Thymus (tissue), 11 donors: ENCODE measurements at regions not wholly inside any gene's neighbourhood (a gene's known extent, or its start where the extent isn't known, plus 50 kb on each side); places are given as distances from the start of the nearest gene placed in this dataset.

Source experiments
- DNase-seq, 9 donors: peaks; one replicate each; pipeline ENCODE4 v3.0.0-alpha.2; 2013; ENCODE audit warnings: low spot score in 9 of 9, low read depth in 6 of 9, missing footprints in 1 of 9
- H3K27ac ChIP-seq, 2 donors: one replicate each; pipeline ENCODE4 v1.5.1; 2013; ENCODE audit warnings: control low read depth in 1 of 2, low read depth in 1 of 2, low read length in 1 of 2, mild to moderate bottlenecking in 1 of 2, moderate library complexity in 1 of 2
- H3K27me3 ChIP-seq, 2 donors: one replicate each; pipeline ENCODE4 v1.5.1; 2013; ENCODE audit warnings: low read length in 1 of 2; ENCODE audit not compliant: control insufficient read depth in 2 of 2, insufficient read depth in 1 of 2
- H3K36me3 ChIP-seq, 2 donors: one replicate each; pipeline ENCODE4 v1.5.1; 2013; ENCODE audit warnings: low read length in 1 of 2, mild to moderate bottlenecking in 1 of 2, moderate library complexity in 1 of 2; ENCODE audit not compliant: control insufficient read depth in 2 of 2, insufficient read depth in 2 of 2
- H3K4me1 ChIP-seq, 2 donors: one replicate each; pipeline ENCODE4 v1.5.1; 2013; ENCODE audit warnings: low read length in 2 of 2; ENCODE audit not compliant: control insufficient read depth in 2 of 2, insufficient read depth in 2 of 2
- H3K4me3 ChIP-seq, 2 donors: one replicate each; pipeline ENCODE4 v1.5.1; 2013; ENCODE audit warnings: low read length in 2 of 2, control low read depth in 1 of 2, mild to moderate bottlenecking in 1 of 2
- H3K9me3 ChIP-seq, 2 donors: one replicate each; pipeline ENCODE4 v1.5.1; 2013; ENCODE audit warnings: low read length in 1 of 2, mild to moderate bottlenecking in 1 of 2; ENCODE audit not compliant: control insufficient read depth in 2 of 2, insufficient read depth in 1 of 2
- WGBS: extraction: QIAGEN DNeasy Blood & Tissue Kit; methylation state at CpG from one replicate; pipeline ENCODE4 v1.1.7; 2013; 5-methylcytosine and 5-hydroxymethylcytosine counted together
- donor health status: healthy.

- Histone ChIP-seq H3K27me3 (no peaks in the 10 kb centered on the region), H3K4me3 (no peak overlapping the region), H3K36me3 (no peaks in the 10 kb centered on the region), H3K27ac (no peak overlapping the region), H3K4me1 (no peaks in the 10 kb centered on the region), H3K9me3 (no peaks in the 10 kb centered on the region)
- no peak for DNase-seq
- WGBS = 94% methylated on average over 2 of the region's 2 CpGs
These were observed 175.6 kb downstream of the MACROH2A1 start for GRCh38 chr5:135223404-135223803.

GRCh38 chr5:135222771-135223170 is 176.3 kb downstream of the MACROH2A1 start:
- WGBS = 91% methylated on average over 3 of the region's 3 CpGs
- no peak overlapping the region for H3K27ac ChIP-seq

GRCh38 chr5:135222171-135222681 is 176.8 kb downstream of the MACROH2A1 start:
- WGBS = 98% methylated on average over 4 of the region's 4 CpGs
- no peak for DNase-seq
- H3K4me1 ChIP-seq = no peaks in the 10 kb centered on the region

More at GRCh38 chr5:135222771-135223170, 176.3 kb downstream of the MACROH2A1 start:
- Histone ChIP-seq H3K27me3 (no peaks in the 10 kb centered on the region), H3K9me3 (no peaks in the 10 kb centered on the region), H3K4me1 (no peaks in the 10 kb centered on the region), H3K4me3 (no peak overlapping the region), H3K36me3 (no peaks in the 10 kb centered on the region)
- no peak for DNase-seq

GRCh38 chr5:135221696-135222095 is 177.3 kb downstream of the MACROH2A1 start:
- Histone ChIP-seq H3K4me3 (no peak overlapping the region), H3K27me3 (no peaks in the 10 kb centered on the region), H3K27ac (no peak overlapping the region), H3K36me3 (no peaks in the 10 kb centered on the region), H3K4me1 (no peaks in the 10 kb centered on the region), H3K9me3 (no peaks in the 10 kb centered on the region)
- DNase-seq = no peak
- 94% methylated on average over 2 of the region's 2 CpGs for WGBS

More at GRCh38 chr5:135222171-135222681, 176.8 kb downstream of the MACROH2A1 start:
- Histone ChIP-seq H3K4me3 (no peak overlapping the region), H3K27me3 (no peaks in the 10 kb centered on the region), H3K36me3 (no peaks in the 10 kb centered on the region), H3K27ac (no peak overlapping the region), H3K9me3 (no peaks in the 10 kb centered on the region)

- DNase-seq = no peak
- no peak overlapping the region for H3K27ac ChIP-seq
- no peaks in the 10 kb centered on the region for H3K9me3 ChIP-seq
These were observed 177.9 kb downstream of the MACROH2A1 start for GRCh38 chr5:135221187-135221473.

GRCh38 chr5:135220394-135221186 is 178.4 kb downstream of the MACROH2A1 start:
- WGBS = 93% methylated on average over 7 of the region's 7 CpGs
- H3K36me3 ChIP-seq = no peaks in the 10 kb centered on the region
- no peak overlapping the region for H3K27ac ChIP-seq
- no peaks in the 10 kb centered on the region for H3K9me3 ChIP-seq
- H3K4me1 ChIP-seq = no peaks in the 10 kb centered on the region
- no peak for DNase-seq
- H3K27me3 ChIP-seq = no peaks in the 10 kb centered on the region
- no peak overlapping the region for H3K4me3 ChIP-seq

More at GRCh38 chr5:135221187-135221473, 177.9 kb downstream of the MACROH2A1 start:
- H3K27me3 ChIP-seq = no peaks in the 10 kb centered on the region
- no peaks in the 10 kb centered on the region for H3K36me3 ChIP-seq
- no peaks in the 10 kb centered on the region for H3K4me1 ChIP-seq
- 95% methylated on average over 3 of the region's 3 CpGs for WGBS
- H3K4me3 ChIP-seq = no peak overlapping the region

GRCh38 chr5:135219868-135220267 is 179.2 kb downstream of the MACROH2A1 start:
- H3K36me3 ChIP-seq = no peaks in the 10 kb centered on the region
- H3K27ac ChIP-seq = no peak overlapping the region
- H3K27me3 ChIP-seq = no peaks in the 10 kb centered on the region
- no peak overlapping the region for H3K4me3 ChIP-seq
- WGBS = 87% methylated on average over 3 of the region's 3 CpGs
- no peaks in the 10 kb centered on the region for H3K9me3 ChIP-seq
- DNase-seq = no peak
- H3K4me1 ChIP-seq = no peaks in the 10 kb centered on the region

- no peak for DNase-seq
- no peaks in the 10 kb centered on the region for H3K9me3 ChIP-seq
- no peaks in the 10 kb centered on the region for H3K27me3 ChIP-seq
- WGBS = 96% methylated on average over 13 of the region's 13 CpGs
- H3K4me3 ChIP-seq = no peak overlapping the region
- no peak overlapping the region for H3K27ac ChIP-seq
- no peaks in the 10 kb centered on the region for H3K36me3 ChIP-seq
- H3K4me1 ChIP-seq = no peaks in the 10 kb centered on the region
These were observed 180.1 kb downstream of the MACROH2A1 start for GRCh38 chr5:135218790-135219568.

- DNase-seq = no peak
- Histone ChIP-seq H3K4me1 (no peaks in the 10 kb centered on the region), H3K27me3 (no peaks in the 10 kb centered on the region), H3K27ac (no peak overlapping the region), H3K9me3 (no peaks in the 10 kb centered on the region), H3K4me3 (no peak overlapping the region), H3K36me3 (no peaks in the 10 kb centered on the region)
- WGBS = 98% methylated on average over 3 of the region's 3 CpGs
These were observed 180.6 kb downstream of the MACROH2A1 start for GRCh38 chr5:135218486-135218755.
